Central memory CD8-positive, alpha-beta T cell (primary cell): ENCODE measurements at regions not wholly inside any gene's neighbourhood (a gene's known extent, or its start where the extent isn't known, plus 50 kb on each side); places are given as distances from the start of the nearest gene placed in this dataset.

Experiments used
- ATAC-seq: fragments of 150-1000 bp; cut with Tn5 transposase; replicated peaks from 2 replicates; pipeline ENCODE4 v1.10.0; 2022; ENCODE audit warnings: mild to moderate bottlenecking, moderate FRiP score, moderate number of reproducible peaks; ENCODE audit not compliant: poor library complexity, severe bottlenecking; ENCODE audit errors: extremely low read depth
- DNase-seq, 2 donors: peaks; one replicate each; pipeline ENCODE4 v3.0.0; 2021; ENCODE audit warnings: low spot score in 2 of 2
- H3K27ac Mint-ChIP-seq: one replicate; pipeline ENCODE4 v1.8.0; 2022; ENCODE audit warnings: low read depth, mild to moderate bottlenecking, moderate library complexity, mixed read lengths
- H3K27me3 Mint-ChIP-seq: one replicate; pipeline ENCODE4 v1.8.0; 2022; ENCODE audit warnings: mixed read lengths
- H3K36me3 Mint-ChIP-seq: one replicate; pipeline ENCODE4 v1.8.0; 2022; ENCODE audit warnings: mild to moderate bottlenecking, moderate library complexity, mixed read lengths; ENCODE audit not compliant: insufficient read depth
- H3K4me1 Mint-ChIP-seq: one replicate; pipeline ENCODE4 v1.8.0; 2022; ENCODE audit warnings: mixed read lengths
- H3K4me3 Mint-ChIP-seq: one replicate; pipeline ENCODE4 v1.8.0; 2022; ENCODE audit warnings: mild to moderate bottlenecking, moderate library complexity, mixed read lengths
- H3K9me3 Mint-ChIP-seq: one replicate; pipeline ENCODE4 v1.8.0; 2022; ENCODE audit warnings: mixed read lengths

DNA sequence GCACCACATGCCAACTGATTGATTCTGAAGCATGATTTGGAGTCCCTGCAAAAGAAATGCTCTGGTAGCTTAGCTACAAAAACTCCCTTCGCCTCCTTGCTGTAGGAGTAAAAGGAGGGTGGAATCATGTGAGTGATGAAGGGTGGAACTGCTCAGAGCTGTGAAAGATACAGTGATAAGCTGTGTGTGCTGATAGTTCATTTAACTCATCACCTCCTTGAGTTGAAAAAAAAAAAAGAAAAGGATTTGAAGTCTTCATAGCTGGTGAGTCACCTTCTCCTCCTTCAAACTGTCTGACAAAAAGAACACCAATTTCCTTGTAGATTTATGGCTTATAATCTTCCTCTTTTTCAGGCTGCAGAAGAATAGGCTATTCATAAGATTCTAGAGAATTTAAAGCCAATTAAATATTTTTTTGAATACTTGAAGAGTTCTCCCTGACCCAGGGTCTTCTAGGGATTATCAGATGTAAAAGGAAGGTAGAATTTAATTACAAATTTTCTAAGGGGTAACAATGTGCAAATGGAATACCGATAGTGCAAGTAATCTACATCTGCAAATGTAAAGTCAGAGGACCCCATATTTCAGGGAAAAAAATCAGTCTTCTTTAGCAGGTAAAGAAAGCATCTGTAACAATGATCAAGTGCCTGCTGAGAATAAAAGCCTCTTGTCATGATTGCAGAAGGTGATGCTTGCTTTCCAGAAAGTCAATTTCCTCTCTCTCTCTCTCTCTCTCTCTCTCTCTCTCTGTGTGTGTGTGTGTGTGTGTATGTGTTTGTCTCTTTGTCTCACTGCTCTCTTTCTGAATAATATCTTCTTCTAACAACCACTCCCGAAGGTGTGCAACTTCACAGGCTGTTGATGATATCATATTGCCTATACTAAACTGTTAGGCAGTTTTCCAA lies 208.8 kb upstream of the VEGFC start:
- H3K4me3 Mint-ChIP-seq, result no peak overlapping the region
- no peaks in the 10 kb centered on the region for H3K9me3 Mint-ChIP-seq
- no peak overlapping the region for H3K27ac Mint-ChIP-seq
- no peak for DNase-seq
- no peaks in the 10 kb centered on the region for H3K36me3 Mint-ChIP-seq
- no peak for ATAC-seq
- no peaks in the 10 kb centered on the region for H3K4me1 Mint-ChIP-seq
- H3K27me3 Mint-ChIP-seq, result no peaks in the 10 kb centered on the region

DNA sequence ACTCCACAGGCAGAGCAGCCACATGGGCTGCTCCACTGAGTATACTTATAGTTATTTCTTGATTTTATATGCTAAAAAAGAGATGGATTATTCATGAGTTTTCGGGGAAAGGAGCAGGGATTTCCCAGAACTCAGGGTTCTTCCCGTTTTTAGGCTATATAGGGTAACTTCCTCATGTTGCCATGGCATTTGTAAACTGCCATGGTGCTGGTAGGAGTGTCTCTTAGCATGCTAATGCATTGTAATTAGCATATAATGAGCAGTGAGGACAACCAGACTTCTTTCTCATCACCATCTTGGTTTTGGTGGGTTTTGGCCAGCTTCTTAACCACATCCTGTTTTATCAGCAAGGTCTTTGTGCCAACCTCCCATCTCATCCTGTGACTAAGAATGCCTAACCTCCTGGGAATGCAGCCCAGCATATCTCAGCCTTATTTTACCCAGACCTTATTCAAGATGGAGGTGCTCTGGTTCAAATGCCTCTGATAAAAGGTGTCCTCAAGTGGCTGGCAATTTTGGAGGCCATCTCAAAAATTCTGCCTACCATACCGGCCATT lies 213.0 kb upstream of the VEGFC start:
- no peaks in the 10 kb centered on the region for H3K36me3 Mint-ChIP-seq
- DNase-seq (no peak), ATAC-seq (no peak)
- H3K4me3 Mint-ChIP-seq, result no peak overlapping the region
- no peaks in the 10 kb centered on the region for H3K9me3 Mint-ChIP-seq
- H3K27ac Mint-ChIP-seq, result no peak overlapping the region
- no peaks in the 10 kb centered on the region for H3K4me1 Mint-ChIP-seq
- H3K27me3 Mint-ChIP-seq, result no peaks in the 10 kb centered on the region

DNA sequence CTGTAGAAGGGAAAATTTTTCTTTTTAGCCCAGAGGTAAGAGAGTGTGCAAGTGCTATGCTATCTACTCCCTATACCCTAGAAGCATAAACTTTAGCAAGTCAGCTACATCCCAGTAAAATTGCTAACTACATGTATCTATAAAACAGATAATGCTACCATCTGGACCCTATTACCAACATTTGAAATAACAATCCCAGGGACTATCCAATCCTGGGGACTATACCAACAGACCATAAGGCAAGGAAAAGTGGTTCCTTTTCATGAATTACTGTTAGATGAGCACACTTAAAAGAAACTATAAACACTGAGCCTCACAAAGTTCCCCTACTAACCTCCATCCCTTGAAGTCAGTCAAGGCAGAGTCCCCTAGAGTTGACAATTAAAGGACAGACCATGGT lies 213.6 kb upstream of the VEGFC start:
- no peaks in the 10 kb centered on the region for H3K27me3 Mint-ChIP-seq
- H3K27ac Mint-ChIP-seq, result no peak overlapping the region
- no peak for ATAC-seq
- no peaks in the 10 kb centered on the region for H3K36me3 Mint-ChIP-seq
- no peaks in the 10 kb centered on the region for H3K9me3 Mint-ChIP-seq
- H3K4me1 Mint-ChIP-seq, result no peaks in the 10 kb centered on the region
- no peak overlapping the region for H3K4me3 Mint-ChIP-seq
- no peak for DNase-seq

DNA sequence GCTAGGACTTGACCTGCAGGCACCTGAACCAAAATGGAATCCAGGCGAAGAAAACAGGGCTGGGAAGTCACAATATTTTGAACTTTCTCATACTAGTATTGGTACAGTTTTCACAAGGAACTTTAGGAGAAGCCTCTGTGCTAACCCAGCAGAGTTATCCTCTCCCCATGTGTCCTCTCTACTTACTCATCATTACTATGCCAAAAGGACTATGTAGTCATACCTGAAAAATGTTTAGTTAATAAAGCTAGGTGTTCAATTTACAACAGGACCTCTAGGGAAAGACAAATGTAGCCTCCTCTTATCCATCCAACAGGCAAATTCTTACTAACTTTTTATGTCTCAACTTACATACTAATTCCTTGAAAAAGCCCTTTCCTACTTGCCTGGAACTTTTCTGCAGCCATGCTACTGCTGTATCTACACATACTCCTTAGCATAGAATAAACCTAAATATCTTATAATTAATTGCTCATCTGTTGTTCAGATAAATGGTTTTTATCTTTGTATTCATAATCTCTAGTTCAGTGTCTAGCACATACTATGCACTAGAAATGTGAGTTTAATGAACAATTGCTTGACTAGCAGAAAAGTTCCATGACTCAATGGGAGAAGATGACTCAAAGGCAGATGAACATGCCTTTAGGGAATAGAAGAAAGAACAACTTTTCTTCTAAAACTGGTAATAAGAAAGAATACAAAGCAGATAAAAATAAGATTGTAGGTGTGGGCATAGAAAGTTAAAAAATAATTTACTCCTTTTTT lies 215.5 kb upstream of the VEGFC start:
- H3K9me3 Mint-ChIP-seq, result peaks cover 5% of the 10 kb centered on the region
- no peak for ATAC-seq
- H3K27me3 Mint-ChIP-seq, result no peaks in the 10 kb centered on the region
- DNase-seq, result no peak
- no peak overlapping the region for H3K4me3 Mint-ChIP-seq
- H3K36me3 Mint-ChIP-seq, result no peaks in the 10 kb centered on the region
- H3K27ac Mint-ChIP-seq, result no peak overlapping the region
- H3K4me1 Mint-ChIP-seq, result no peaks in the 10 kb centered on the region

- Mint-ChIP-seq H3K27me3 (no peaks in the 10 kb centered on the region), H3K4me3 (no peak overlapping the region), H3K27ac (no peak overlapping the region), H3K4me1 (no peaks in the 10 kb centered on the region), H3K9me3 (peaks cover 10% of the 10 kb centered on the region), H3K36me3 (no peaks in the 10 kb centered on the region)
- ATAC-seq (no peak), DNase-seq (no peak)
Measured at GRCh38 chr4:177008836-177009501, 216.2 kb upstream of the VEGFC start.

DNA sequence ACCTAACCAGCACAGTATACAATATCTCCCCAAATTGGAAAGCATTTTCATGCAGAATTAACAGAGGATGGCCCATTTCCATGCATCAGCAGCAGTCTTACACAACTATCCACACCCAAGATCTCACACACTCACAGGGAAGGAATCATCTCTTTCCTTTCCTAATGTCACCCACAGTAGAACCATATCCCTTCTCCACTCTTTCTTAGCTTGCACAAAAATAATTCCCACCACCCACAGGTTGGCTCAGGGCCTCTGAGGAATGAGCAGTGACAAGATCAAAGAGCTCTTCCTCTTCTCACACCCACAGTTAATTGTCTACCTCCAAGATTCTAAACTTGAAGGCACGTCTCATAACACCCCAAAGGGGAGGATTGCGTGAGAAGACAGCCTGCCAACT lies 217.7 kb upstream of the VEGFC start:
- H3K27ac Mint-ChIP-seq, result no peak overlapping the region
- no peaks in the 10 kb centered on the region for H3K36me3 Mint-ChIP-seq
- DNase-seq (no peak), ATAC-seq (no peak)
- H3K27me3 Mint-ChIP-seq, result no peaks in the 10 kb centered on the region
- H3K4me1 Mint-ChIP-seq, result no peaks in the 10 kb centered on the region
- H3K9me3 Mint-ChIP-seq, result peaks cover 10% of the 10 kb centered on the region
- H3K4me3 Mint-ChIP-seq, result no peak overlapping the region

- H3K4me1 Mint-ChIP-seq, result no peaks in the 10 kb centered on the region
- H3K36me3 Mint-ChIP-seq, result no peaks in the 10 kb centered on the region
- H3K4me3 Mint-ChIP-seq, result no peak overlapping the region
- ATAC-seq (no peak), DNase-seq (no peak)
- H3K27ac Mint-ChIP-seq, result no peak overlapping the region
- H3K9me3 Mint-ChIP-seq, result peaks cover 20% of the 10 kb centered on the region
- no peaks in the 10 kb centered on the region for H3K27me3 Mint-ChIP-seq
Measured at GRCh38 chr4:177012918-177013545, 220.3 kb upstream of the VEGFC start.

DNA sequence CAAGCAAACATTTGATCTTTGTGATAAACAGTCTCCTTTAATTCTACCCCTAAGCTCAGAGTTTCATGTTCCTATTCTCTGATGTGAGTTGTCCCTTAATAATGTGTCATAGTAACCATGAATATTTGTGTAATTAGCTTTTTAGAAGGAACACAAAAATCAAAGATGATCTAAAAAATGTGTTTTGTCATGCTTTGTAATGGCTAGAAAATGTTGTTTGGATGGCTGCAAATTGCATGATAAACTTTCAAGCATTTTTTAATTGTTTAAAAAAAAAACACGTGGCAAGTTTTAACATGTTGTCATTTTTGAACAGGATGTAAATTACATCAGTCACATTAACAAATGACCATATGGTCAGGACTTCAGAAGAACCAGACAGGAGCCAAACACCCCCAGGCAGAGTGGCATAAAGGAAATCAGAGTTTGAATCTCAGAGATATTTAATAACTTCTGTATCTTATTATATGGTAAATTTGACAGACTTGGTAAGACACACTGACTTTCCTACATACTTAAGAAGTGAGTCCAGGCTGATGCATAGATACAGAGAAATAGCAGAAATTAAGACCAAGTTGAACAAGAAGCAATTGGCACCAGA lies 223.9 kb upstream of the VEGFC start:
- H3K27ac Mint-ChIP-seq, result no peak overlapping the region
- DNase-seq (no peak), ATAC-seq (no peak)
- H3K4me1 Mint-ChIP-seq, result no peaks in the 10 kb centered on the region
- H3K9me3 Mint-ChIP-seq, result peaks cover 34% of the 10 kb centered on the region
- H3K27me3 Mint-ChIP-seq, result no peaks in the 10 kb centered on the region
- H3K4me3 Mint-ChIP-seq, result no peak overlapping the region
- H3K36me3 Mint-ChIP-seq, result no peaks in the 10 kb centered on the region

DNA sequence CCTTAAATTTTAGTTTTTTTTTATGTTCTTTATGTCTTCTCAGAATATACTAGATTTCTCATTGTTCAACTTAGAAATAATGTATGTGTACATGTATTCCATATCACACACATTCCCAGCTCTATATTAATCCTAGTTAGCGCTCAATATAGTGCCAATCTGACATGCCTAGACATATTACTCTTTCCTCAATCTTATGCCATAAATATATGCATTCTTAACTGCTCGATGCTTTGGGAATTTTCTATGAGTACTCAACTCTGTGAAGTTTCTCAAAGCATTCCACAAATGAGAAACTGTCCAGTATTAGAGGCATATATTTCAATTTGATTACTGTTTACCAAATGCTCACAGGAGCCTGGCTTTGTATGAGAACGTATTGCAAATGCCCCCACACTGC lies 231.2 kb upstream of the VEGFC start:
- Mint-ChIP-seq H3K4me1 (no peaks in the 10 kb centered on the region), H3K9me3 (peaks cover 29% of the 10 kb centered on the region), H3K4me3 (no peak overlapping the region), H3K27ac (no peak overlapping the region), H3K36me3 (peaks cover 1% of the 10 kb centered on the region), H3K27me3 (no peaks in the 10 kb centered on the region)
- ATAC-seq (no peak), DNase-seq (no peak)

- Mint-ChIP-seq H3K27me3 (peaks cover 6% of the 10 kb centered on the region), H3K9me3 (peaks cover 6% of the 10 kb centered on the region), H3K4me1 (no peaks in the 10 kb centered on the region), H3K27ac (no peak overlapping the region), H3K4me3 (no peak overlapping the region), H3K36me3 (peaks cover 1% of the 10 kb centered on the region)
- DNase-seq (no peak), ATAC-seq (no peak)
Measured at GRCh38 chr4:177032341-177032740, 239.6 kb upstream of the VEGFC start.

DNA sequence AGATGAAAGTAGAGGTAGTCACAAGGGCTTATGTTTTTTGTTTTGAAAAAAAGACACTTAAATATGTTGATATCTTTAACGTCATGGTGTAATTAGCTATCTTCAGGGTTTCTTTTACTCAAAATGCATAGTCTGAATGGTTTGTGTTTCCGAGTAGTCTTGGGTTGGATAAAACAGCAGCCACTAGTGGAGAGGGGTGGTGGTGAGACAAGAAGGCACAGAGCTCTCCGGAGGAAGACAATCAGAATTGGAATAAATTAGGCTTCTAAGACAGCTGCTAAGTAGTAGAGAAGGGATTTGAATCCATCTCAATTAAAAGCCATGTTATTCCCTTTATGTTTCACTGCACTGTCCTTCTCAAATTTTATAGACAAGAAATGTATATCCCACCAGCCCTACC lies 240.4 kb upstream of the VEGFC start:
- Mint-ChIP-seq H3K4me1 (no peaks in the 10 kb centered on the region), H3K36me3 (no peaks in the 10 kb centered on the region), H3K4me3 (no peak overlapping the region), H3K9me3 (no peaks in the 10 kb centered on the region), H3K27ac (no peak overlapping the region), H3K27me3 (peaks cover 6% of the 10 kb centered on the region)
- ATAC-seq (no peak), DNase-seq (no peak)

DNA sequence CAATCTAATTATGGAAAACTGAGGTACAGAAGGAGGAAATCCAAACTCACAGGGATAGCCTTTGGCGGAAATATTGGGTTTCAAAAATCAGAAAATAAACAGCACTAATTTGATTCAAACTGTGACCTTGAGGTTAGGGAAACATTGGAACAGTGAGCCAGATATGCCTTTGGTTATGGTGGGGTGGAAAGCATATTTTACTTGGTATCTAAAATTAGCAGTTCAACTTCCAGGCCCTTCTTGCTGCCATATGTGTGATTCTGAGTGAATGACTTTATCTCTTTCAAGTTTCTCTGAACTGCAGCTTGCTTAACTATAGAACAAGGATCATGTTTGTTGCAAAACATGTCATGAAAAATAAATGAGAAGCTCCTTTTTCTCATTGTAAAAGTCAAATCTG lies 240.9 kb upstream of the VEGFC start:
- DNase-seq (no peak), ATAC-seq (no peak)
- no peaks in the 10 kb centered on the region for H3K36me3 Mint-ChIP-seq
- no peaks in the 10 kb centered on the region for H3K4me1 Mint-ChIP-seq
- peaks cover 6% of the 10 kb centered on the region for H3K27me3 Mint-ChIP-seq
- H3K9me3 Mint-ChIP-seq, result no peaks in the 10 kb centered on the region
- H3K27ac Mint-ChIP-seq, result no peak overlapping the region
- no peak overlapping the region for H3K4me3 Mint-ChIP-seq
